Colonic mucosa (tissue), 4 donors: ENCODE measurements at regions not wholly inside any gene's neighbourhood (a gene's known extent, or its start where the extent isn't known, plus 50 kb on each side); places are given as distances from the start of the nearest gene placed in this dataset.

ENCODE experiments used
- DNase-seq: peaks from one replicate; pipeline ENCODE4 v3.0.0-alpha.2; 2020
- H3K27ac ChIP-seq: fragments of 200-600 bp; one replicate; pipeline ENCODE4 v1.8.0; 2021
- H3K27me3 ChIP-seq: fragments of 200-600 bp; one replicate; pipeline ENCODE4 v1.8.0; 2021
- H3K36me3 ChIP-seq: fragments of 200-600 bp; one replicate; pipeline ENCODE4 v1.8.0; 2021
- H3K4me1 ChIP-seq: fragments of 200-600 bp; one replicate; pipeline ENCODE4 v1.8.0; 2021; ENCODE audit warnings: mild to moderate bottlenecking
- H3K4me3 ChIP-seq: fragments of 200-600 bp; one replicate; pipeline ENCODE4 v1.8.0; 2021
- H3K9ac ChIP-seq, 2 donors: one replicate each; pipeline ENCODE4 v1.7.0; 2013; ENCODE audit warnings: control low read depth in 2 of 2, low read depth in 2 of 2, low read length in 2 of 2
- H3K9me3 ChIP-seq: fragments of 200-600 bp; one replicate; pipeline ENCODE4 v1.8.0; 2021
- CTCF ChIP-seq: fragments of 200-600 bp; IDR thresholded peaks from one replicate; pipeline ENCODE4 v1.8.0; 2022; ENCODE audit warnings: antibody characterized with exemption, mild to moderate bottlenecking
- intact Hi-C: fragments of 100-400 bp; cut with DNase I; formaldehyde crosslinking; loops from one replicate; pipeline ENCODE4 v1.14.1; 2022
- donor health status: healthy.
- donor health status: DM: no; HTN: no; CAD: no.
- donor health status: DM: no; HTN: no; CAD: no.

GRCh38 chr9:106712279-106712678 lies 150.7 kb upstream of the ZNF462 start:
- Histone ChIP-seq H3K27ac (no peak overlapping the region), H3K9me3 (no peaks in the 10 kb centered on the region), H3K4me3 (no peak overlapping the region), H3K36me3 (no peaks in the 10 kb centered on the region), H3K9ac (no peak overlapping the region), H3K27me3 (no peaks in the 10 kb centered on the region), H3K4me1 (no peaks in the 10 kb centered on the region)
- DNase-seq: no peak
- TF ChIP-seq CTCF: no peak
- intact Hi-C loops: no loop called here

- DNase-seq: no peak
- no peak overlapping the region for H3K9ac ChIP-seq
- H3K36me3 ChIP-seq: no peaks in the 10 kb centered on the region
- H3K9me3 ChIP-seq: no peaks in the 10 kb centered on the region
- H3K4me3 ChIP-seq: no peak overlapping the region
- no peak overlapping the region for H3K27ac ChIP-seq
- TF ChIP-seq CTCF: no peak
- intact Hi-C loops: no loop called here
- H3K4me1 ChIP-seq: no peaks in the 10 kb centered on the region
- H3K27me3 ChIP-seq: no peaks in the 10 kb centered on the region
Measured at GRCh38 chr9:106713206-106713605, 149.8 kb upstream of the ZNF462 start.

GRCh38 chr9:106716820-106717219 lies 146.1 kb upstream of the ZNF462 start:
- no peak for DNase-seq
- TF ChIP-seq CTCF: no peak

GRCh38 chr9:106717686-106718085 lies 145.3 kb upstream of the ZNF462 start:
- no peaks in the 10 kb centered on the region for H3K9me3 ChIP-seq
- intact Hi-C loops: no loop called here
- H3K4me1 ChIP-seq: no peaks in the 10 kb centered on the region
- no peaks in the 10 kb centered on the region for H3K36me3 ChIP-seq
- no peak for TF ChIP-seq CTCF
- DNase-seq: no peak
- H3K27ac ChIP-seq: no peak overlapping the region
- no peaks in the 10 kb centered on the region for H3K27me3 ChIP-seq
- H3K4me3 ChIP-seq: no peak overlapping the region
- H3K9ac ChIP-seq: no peak overlapping the region

More at GRCh38 chr9:106716820-106717219, 146.1 kb upstream of the ZNF462 start:
- no peaks in the 10 kb centered on the region for H3K27me3 ChIP-seq
- intact Hi-C loops: no loop called here
- no peak overlapping the region for H3K9ac ChIP-seq
- H3K4me3 ChIP-seq: no peak overlapping the region
- no peaks in the 10 kb centered on the region for H3K9me3 ChIP-seq
- no peaks in the 10 kb centered on the region for H3K4me1 ChIP-seq
- H3K27ac ChIP-seq: no peak overlapping the region
- no peaks in the 10 kb centered on the region for H3K36me3 ChIP-seq

GRCh38 chr9:106718936-106719335 lies 144.0 kb upstream of the ZNF462 start:
- Histone ChIP-seq H3K4me1 (no peaks in the 10 kb centered on the region), H3K27me3 (no peaks in the 10 kb centered on the region), H3K36me3 (no peaks in the 10 kb centered on the region), H3K27ac (no peak overlapping the region), H3K9ac (no peak overlapping the region), H3K4me3 (no peak overlapping the region), H3K9me3 (no peaks in the 10 kb centered on the region)
- intact Hi-C loops: no loop called here
- DNase-seq: no peak
- no peak for TF ChIP-seq CTCF
